SK-N-SH (cell line): ENCODE measurements at regions not wholly inside any gene's neighbourhood (a gene's known extent, or its start where the extent isn't known, plus 50 kb on each side); places are given as distances from the start of the nearest gene placed in this dataset.

Source experiments
- EP300 ChIP-seq, 2 experiments: IDR thresholded peaks; 2 replicates each; pipeline versions ENCODE4 v1.4.0 to v1.6.1; 2012; ENCODE audit warnings: borderline replicate concordance in 1 of 2, low read depth in 1 of 2, low read length in 1 of 2
- JUND ChIP-seq: IDR thresholded peaks from 2 replicates; pipeline ENCODE4 v1.4.0; 2012
- TAF1 ChIP-seq: IDR thresholded peaks from 2 replicates; pipeline ENCODE4 v1.6.1; 2012; ENCODE audit warnings: low read depth, mild to moderate bottlenecking, low read length, moderate library complexity, borderline replicate concordance
- TF ChIP-seq, protein P1 (sequence below): fragments of 200-600 bp; sonication (generic); IDR thresholded peaks from 2 replicates; pipeline ENCODE4 v1.6.1; 2017; ENCODE audit warnings: antibody characterized with exemption, mild to moderate bottlenecking, moderate library complexity

DNA sequence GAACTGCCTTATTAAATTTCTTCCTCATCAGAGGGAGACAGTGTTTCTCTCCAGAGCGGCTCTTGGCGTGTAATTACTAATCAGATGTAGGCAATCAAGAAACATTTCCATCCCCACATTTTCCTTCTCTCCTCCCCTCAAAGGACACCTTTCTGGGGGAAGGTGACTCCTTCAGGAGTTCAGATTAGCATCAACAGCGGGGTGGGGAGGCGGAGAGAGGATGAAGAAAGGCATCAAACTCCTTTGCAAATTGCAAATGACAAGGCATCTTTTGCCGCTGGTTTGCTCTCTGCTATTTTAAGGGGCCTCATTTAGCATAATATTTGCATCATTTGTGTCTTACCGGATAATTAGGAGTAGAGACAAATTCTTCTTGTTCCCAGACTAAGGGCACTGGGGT, 231.7 kb upstream of the SRRM4 start:
- TF ChIP-seq TAF1 (no peak), EP300 (IDR thresholded peaks at IDR 0.05; ENCODE audit: borderline replicate concordance in 1 of 2, low read depth in 1 of 2, low read length in 1 of 2) (no peak), JUND (no peak)
- TF ChIP-seq, protein P1, sequence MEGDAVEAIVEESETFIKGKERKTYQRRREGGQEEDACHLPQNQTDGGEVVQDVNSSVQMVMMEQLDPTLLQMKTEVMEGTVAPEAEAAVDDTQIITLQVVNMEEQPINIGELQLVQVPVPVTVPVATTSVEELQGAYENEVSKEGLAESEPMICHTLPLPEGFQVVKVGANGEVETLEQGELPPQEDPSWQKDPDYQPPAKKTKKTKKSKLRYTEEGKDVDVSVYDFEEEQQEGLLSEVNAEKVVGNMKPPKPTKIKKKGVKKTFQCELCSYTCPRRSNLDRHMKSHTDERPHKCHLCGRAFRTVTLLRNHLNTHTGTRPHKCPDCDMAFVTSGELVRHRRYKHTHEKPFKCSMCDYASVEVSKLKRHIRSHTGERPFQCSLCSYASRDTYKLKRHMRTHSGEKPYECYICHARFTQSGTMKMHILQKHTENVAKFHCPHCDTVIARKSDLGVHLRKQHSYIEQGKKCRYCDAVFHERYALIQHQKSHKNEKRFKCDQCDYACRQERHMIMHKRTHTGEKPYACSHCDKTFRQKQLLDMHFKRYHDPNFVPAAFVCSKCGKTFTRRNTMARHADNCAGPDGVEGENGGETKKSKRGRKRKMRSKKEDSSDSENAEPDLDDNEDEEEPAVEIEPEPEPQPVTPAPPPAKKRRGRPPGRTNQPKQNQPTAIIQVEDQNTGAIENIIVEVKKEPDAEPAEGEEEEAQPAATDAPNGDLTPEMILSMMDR = no peak
